H1 (cell line): ENCODE measurements at regions not wholly inside any gene's neighbourhood (a gene's known extent, or its start where the extent isn't known, plus 50 kb on each side); places are given as distances from the start of the nearest gene placed in this dataset.

ENCODE experiments used
- CTCF ChIA-PET: fragments of 300-600 bp; sonication (Branson Sonifier 250); formaldehyde crosslinking; loops from one replicate; lab custom pipeline; 2021; ENCODE audit not compliant: partially characterized antibody; lab: Charles Lee
- POLR2A ChIA-PET: fragments of 300-600 bp; sonication (Branson Sonifier 250); formaldehyde crosslinking; loops from one replicate; lab custom pipeline; 2021; ENCODE audit warnings: inconsistent platforms; ENCODE audit not compliant: partially characterized antibody; lab: Charles Lee
- DNase-seq, 2 experiments: peaks; one replicate each; pipeline versions ENCODE4 v3.0.0 to v3.0.0-alpha.2; 2010 to 2022; ENCODE audit warnings: low spot score in 2 of 2, low read depth in 1 of 2, mixed read lengths in 1 of 2
- FAIRE-seq: peaks from 2 replicates; lab custom pipeline; 2011; peaks lifted over from hg19 to GRCh38; lab: Jason Lieb, UNC
- H2AFZ ChIP-seq: 2 replicates; pipeline ENCODE4 v1.8.1; 2012; ENCODE audit warnings: low read length, inconsistent platforms
- H2AK5ac ChIP-seq: 2 replicates; pipeline ENCODE4 v1.6.1; 2013; ENCODE audit warnings: low read depth, low read length
- H2BK120ac ChIP-seq: replicated peaks from 2 replicates; pipeline ENCODE3; 2013; ENCODE audit warnings: low read depth, low read length, inconsistent platforms
- H2BK12ac ChIP-seq: 2 replicates; pipeline ENCODE4 v1.6.1; 2013; ENCODE audit warnings: low read depth, low read length
- H2BK15ac ChIP-seq: 2 replicates; pipeline ENCODE4 v1.6.1; 2013; ENCODE audit warnings: low read length
- H2BK20ac ChIP-seq: 2 replicates; pipeline ENCODE4 v1.6.1; 2013; ENCODE audit warnings: low read length
- H2BK5ac ChIP-seq: 2 replicates; pipeline ENCODE4 v1.6.1; 2013; ENCODE audit warnings: low read depth, low read length
- H3K14ac ChIP-seq: 2 replicates; pipeline ENCODE4 v1.6.1; 2013; ENCODE audit warnings: inconsistent platforms; ENCODE audit not compliant: insufficient read length
- H3K18ac ChIP-seq: 2 replicates; pipeline ENCODE4 v1.6.1; 2013; ENCODE audit warnings: low read length; ENCODE audit errors: extremely low read depth
- H3K23ac ChIP-seq: 2 replicates; pipeline ENCODE4 v1.6.1; 2013; ENCODE audit warnings: inconsistent platforms; ENCODE audit not compliant: insufficient read length
- H3K23me2 ChIP-seq: 2 replicates; pipeline ENCODE4 v1.6.1; 2013; ENCODE audit warnings: low read depth, low read length
- H3K27ac ChIP-seq: 2 replicates; pipeline ENCODE4 v1.6.1; 2011; ENCODE audit warnings: low read depth, low read length, inconsistent platforms
- H3K27me3 ChIP-seq, 4 experiments: replicated peaks in 1 of 4; 1 replicate in 1 of 4; 2 replicates in 3 of 4; pipeline versions ENCODE4 v1.6.1 to v1.8.1; 2011 to 2013; ENCODE audit warnings: low read length in 3 of 4, mild to moderate bottlenecking in 3 of 4, inconsistent platforms in 2 of 4, mixed read lengths in 2 of 4, moderate library complexity in 1 of 4; ENCODE audit not compliant: control insufficient read depth in 3 of 4, insufficient read depth in 3 of 4; ENCODE audit errors: extremely low read depth in 1 of 4
- H3K36me3 ChIP-seq, 4 experiments: 2 replicates each; pipeline versions ENCODE4 v1.6.1 to v1.8.1; 2011 to 2013; ENCODE audit warnings: mild to moderate bottlenecking in 4 of 4, low read length in 3 of 4, moderate library complexity in 2 of 4, control low read depth in 1 of 4, inconsistent platforms in 1 of 4; ENCODE audit not compliant: insufficient read depth in 4 of 4, control insufficient read depth in 2 of 4
- H3K4ac ChIP-seq: replicated peaks from 2 replicates; pipeline ENCODE3; 2013; ENCODE audit warnings: low read length, low read depth, mixed read lengths, inconsistent platforms; ENCODE audit not compliant: insufficient read length
- H3K4me1 ChIP-seq, 4 experiments: replicated peaks in 1 of 4; 1 replicate in 1 of 4; 2 replicates in 3 of 4; pipeline versions ENCODE4 v1.6.1 to v1.8.1; 2011 to 2013; ENCODE audit warnings: low read length in 3 of 4, inconsistent platforms in 2 of 4, mixed read lengths in 1 of 4; ENCODE audit not compliant: insufficient read depth in 4 of 4, control insufficient read depth in 3 of 4
- H3K4me2 ChIP-seq, 2 experiments: 2 replicates each; pipeline versions ENCODE4 v1.6.1 to v1.8.1; 2011 to 2013; ENCODE audit warnings: low read depth in 2 of 2, low read length in 2 of 2, control low read depth in 1 of 2, inconsistent platforms in 1 of 2, mild to moderate bottlenecking in 1 of 2; ENCODE audit not compliant: insufficient read depth in 1 of 2
- H3K4me3 ChIP-seq, 4 experiments: fragments of 200-600, 300-600 bp in 1 of 4; sonication (generic), shearing (Covaris generic), sonication (Bioruptor Twin) in 1 of 4; 2 replicates each; pipeline versions ENCODE4 v1.5.1 to v1.8.1; 2011 to 2016; ENCODE audit warnings: low read length in 4 of 4, low read depth in 3 of 4, control low read depth in 2 of 4, inconsistent platforms in 2 of 4, mild to moderate bottlenecking in 2 of 4, mixed read lengths in 1 of 4, moderate library complexity in 1 of 4; ENCODE audit not compliant: insufficient read depth in 2 of 4; ENCODE audit errors: extremely low read depth in 1 of 4
- H3K56ac ChIP-seq: replicated peaks from 2 replicates; pipeline ENCODE3; 2013; ENCODE audit warnings: low read depth, mild to moderate bottlenecking, mixed read lengths, low read length, inconsistent platforms; ENCODE audit not compliant: insufficient read length
- H3K79me1 ChIP-seq: 2 replicates; pipeline ENCODE4 v1.6.1; 2013; ENCODE audit warnings: low read depth, low read length, control low read depth
- H3K79me2 ChIP-seq, 2 experiments: 2 replicates each; pipeline versions ENCODE4 v1.6.1 to v1.8.1; 2012 to 2013; ENCODE audit warnings: low read length in 2 of 2, mild to moderate bottlenecking in 2 of 2, inconsistent platforms in 1 of 2; ENCODE audit not compliant: insufficient read depth in 2 of 2, control insufficient read depth in 1 of 2
- H3K9ac ChIP-seq, 4 experiments: replicated peaks in 1 of 4; 1 replicate in 1 of 4; 2 replicates in 3 of 4; pipeline versions ENCODE4 v1.6.1 to v1.8.1; 2011 to 2013; ENCODE audit warnings: low read depth in 3 of 4, low read length in 3 of 4, control low read depth in 2 of 4, mild to moderate bottlenecking in 2 of 4, moderate library complexity in 2 of 4, inconsistent platforms in 1 of 4; ENCODE audit errors: extremely low read depth in 1 of 4
- H3K9me3 ChIP-seq, 2 experiments: 2 replicates each; pipeline versions ENCODE4 v1.6.1 to v1.8.1; 2012 to 2013; ENCODE audit warnings: mild to moderate bottlenecking in 2 of 2, moderate library complexity in 2 of 2, control low read depth in 1 of 2, inconsistent platforms in 1 of 2, low read depth in 1 of 2, low read length in 1 of 2, mixed read lengths in 1 of 2; ENCODE audit not compliant: insufficient read depth in 2 of 2
- H4K20me1 ChIP-seq, 2 experiments: replicated peaks in 1 of 2; 2 replicates each; pipeline versions ENCODE3 to v1.8.1; 2011 to 2013; ENCODE audit warnings: inconsistent platforms in 2 of 2, low read length in 2 of 2, mild to moderate bottlenecking in 1 of 2; ENCODE audit not compliant: insufficient read depth in 2 of 2, control insufficient read depth in 1 of 2
- H4K5ac ChIP-seq: 2 replicates; pipeline ENCODE4 v1.6.1; 2013; ENCODE audit warnings: low read length, low read depth, mixed read lengths, inconsistent platforms; ENCODE audit not compliant: insufficient read length
- H4K8ac ChIP-seq: 2 replicates; pipeline ENCODE4 v1.8.0; 2013; ENCODE audit warnings: mild to moderate bottlenecking, moderate library complexity, low read length, inconsistent platforms; ENCODE audit not compliant: insufficient read depth; ENCODE audit errors: extremely low read depth
- H4K91ac ChIP-seq: replicated peaks from 2 replicates; pipeline ENCODE3; 2013; ENCODE audit warnings: low read length, mixed read lengths, inconsistent platforms; ENCODE audit not compliant: insufficient read length
- FOSL1 ChIP-seq: IDR thresholded peaks from 2 replicates; pipeline ENCODE4 v1.6.1; 2011; ENCODE audit warnings: mild to moderate bottlenecking, low read depth, low read length, moderate library complexity; ENCODE audit not compliant: insufficient read depth
- HDAC2 ChIP-seq, 2 experiments: fragments of 300-600 bp in 1 of 2; sonication (generic) in 1 of 2; IDR thresholded peaks; 2 replicates each; pipeline ENCODE4 v1.6.1; 2011 to 2012; ENCODE audit warnings: low read depth in 2 of 2, low read length in 2 of 2, mild to moderate bottlenecking in 2 of 2, moderate library complexity in 2 of 2, borderline replicate concordance in 1 of 2, inconsistent platforms in 1 of 2
- HDAC6 ChIP-seq: IDR thresholded peaks from one replicate; pipeline ENCODE4 v1.7.1; 2012; ENCODE audit warnings: low read depth, mild to moderate bottlenecking, inconsistent platforms, low read length, moderate library complexity
- KDM1A ChIP-seq: fragments of 200-600, 300-600 bp; sonication (generic); IDR thresholded peaks from 2 replicates; pipeline ENCODE4 v1.7.1; 2016; ENCODE audit warnings: mild to moderate bottlenecking, low read length, borderline replicate concordance
- POU5F1 ChIP-seq: IDR thresholded peaks from 2 replicates; pipeline ENCODE4 v1.6.1; 2011; ENCODE audit warnings: low read depth, mild to moderate bottlenecking, low read length, moderate library complexity
- SAP30 ChIP-seq: fragments of 300-600 bp; sonication (generic); IDR thresholded peaks from 2 replicates; pipeline ENCODE4 v1.7.1; 2012; ENCODE audit warnings: low read length, moderate library complexity, mild to moderate bottlenecking, inconsistent platforms; ENCODE audit not compliant: insufficient read depth, insufficient replicate concordance

DNA sequence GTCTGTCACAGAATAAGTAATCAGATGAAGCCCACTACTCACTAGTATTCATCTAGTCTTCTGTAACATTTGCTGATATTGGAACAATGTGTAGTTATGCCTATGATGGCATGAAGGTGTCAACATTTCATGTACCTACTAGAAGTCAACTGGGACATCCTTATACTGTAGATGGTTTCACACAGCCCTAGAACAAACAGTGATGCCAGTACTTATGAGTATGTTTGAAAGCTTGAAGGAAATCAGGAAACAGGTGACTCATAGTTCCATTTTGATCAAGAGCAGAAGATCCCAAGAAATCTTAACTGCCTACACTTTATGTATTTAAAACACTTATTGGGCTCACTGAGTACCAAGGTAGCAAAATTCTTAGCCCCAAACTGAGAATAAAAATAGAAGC, 1519.6 kb downstream of the REEP3 start:
- Histone ChIP-seq H3K4ac (no peak overlapping the region), H4K8ac (no peak overlapping the region), H3K18ac (no peak overlapping the region), H3K27ac (no peak overlapping the region), H2BK12ac (no peak overlapping the region), H4K20me1 (no peaks in the 10 kb centered on the region), H2BK20ac (no peak overlapping the region), H3K56ac (no peak overlapping the region), H4K5ac (no peak overlapping the region), H3K14ac (no peak overlapping the region), H2BK15ac (no peak overlapping the region), H4K91ac (no peak overlapping the region), H3K79me1 (no peaks in the 10 kb centered on the region), H3K4me2 (no peak overlapping the region), H2AFZ (no peak overlapping the region), H3K23me2 (no peaks in the 10 kb centered on the region), H3K23ac (no peak overlapping the region), H3K4me3 (no peak overlapping the region), H3K27me3 (no peaks in the 10 kb centered on the region), H3K9ac (no peak overlapping the region), H3K79me2 (no peaks in the 10 kb centered on the region), H2BK5ac (no peak overlapping the region), H3K4me1 (no peaks in the 10 kb centered on the region), H3K36me3 (no peaks in the 10 kb centered on the region), H3K9me3 (no peaks in the 10 kb centered on the region), H2AK5ac (no peak overlapping the region), H2BK120ac (no peak overlapping the region)
- no peak for FAIRE-seq
- no peak for DNase-seq
- POLR2A ChIA-PET = no interaction called here
- CTCF ChIA-PET = no interaction called here
- no peak for TF ChIP-seq POU5F1
- TF ChIP-seq SAP30 = no peak
- TF ChIP-seq HDAC6 = no peak
- no peak for TF ChIP-seq FOSL1
- no peak for TF ChIP-seq KDM1A
- TF ChIP-seq HDAC2 (IDR thresholded peaks at IDR 0.05; ENCODE audit: borderline replicate concordance in 1 of 2, low read depth in 2 of 2, low read length in 2 of 2) = no peak
